Trophoblast cell (in vitro differentiated cells and primary cell): ENCODE measurements at regions not wholly inside any gene's neighbourhood (a gene's known extent, or its start where the extent isn't known, plus 50 kb on each side); places are given as distances from the start of the nearest gene placed in this dataset.

Experiments used
- DNase-seq, 2 donors: peaks; one replicate each; pipeline ENCODE4 v3.0.0-alpha.2; 2016
- H2AFZ ChIP-seq: 2 replicates; pipeline ENCODE4 v1.6.1; 2013; ENCODE audit warnings: low read length, moderate library complexity, mild to moderate bottlenecking; ENCODE audit not compliant: insufficient read depth, poor library complexity
- H2AK5ac ChIP-seq: 2 replicates; pipeline ENCODE4 v1.6.1; 2013; ENCODE audit warnings: mild to moderate bottlenecking, low read length
- H2BK120ac ChIP-seq: 2 replicates; pipeline ENCODE4 v1.6.1; 2013; ENCODE audit warnings: low read length, mild to moderate bottlenecking, moderate library complexity; ENCODE audit not compliant: insufficient read depth, poor library complexity
- H2BK12ac ChIP-seq: 2 replicates; pipeline ENCODE4 v1.6.1; 2013; ENCODE audit warnings: mild to moderate bottlenecking, low read length, moderate library complexity
- H2BK5ac ChIP-seq: 2 replicates; pipeline ENCODE4 v1.6.1; 2013; ENCODE audit warnings: low read length, low read depth, moderate library complexity, mild to moderate bottlenecking; ENCODE audit not compliant: poor library complexity
- H3K14ac ChIP-seq: 2 replicates; pipeline ENCODE4 v1.6.1; 2013; ENCODE audit warnings: mild to moderate bottlenecking, low read length
- H3K18ac ChIP-seq: 2 replicates; pipeline ENCODE4 v1.6.1; 2013; ENCODE audit warnings: mild to moderate bottlenecking, low read length
- H3K23ac ChIP-seq: 2 replicates; pipeline ENCODE4 v1.6.1; 2013; ENCODE audit warnings: low read length
- H3K27ac ChIP-seq: 2 replicates; pipeline ENCODE4 v1.5.1; 2013; ENCODE audit warnings: low read depth, mild to moderate bottlenecking, inconsistent platforms, low read length, moderate library complexity
- H3K27me3 ChIP-seq: 2 replicates; pipeline ENCODE4 v1.6.1; 2013; ENCODE audit warnings: inconsistent platforms, mild to moderate bottlenecking, low read length, moderate library complexity; ENCODE audit not compliant: insufficient read depth
- H3K36me3 ChIP-seq, 2 experiments: 1 replicate in 1 of 2; 2 replicates in 1 of 2; pipeline ENCODE4 v1.6.1; 2013; ENCODE audit warnings: low read length in 2 of 2, mild to moderate bottlenecking in 2 of 2, moderate library complexity in 1 of 2; ENCODE audit not compliant: insufficient read depth in 2 of 2, control insufficient read depth in 1 of 2
- H3K4ac ChIP-seq: 2 replicates; pipeline ENCODE4 v1.6.1; 2013; ENCODE audit warnings: low read depth, mild to moderate bottlenecking, low read length, moderate library complexity
- H3K4me1 ChIP-seq, 2 experiments: 1 replicate in 1 of 2; 2 replicates in 1 of 2; pipeline ENCODE4 v1.6.1; 2013; ENCODE audit warnings: low read length in 2 of 2, mild to moderate bottlenecking in 2 of 2, moderate library complexity in 1 of 2; ENCODE audit not compliant: insufficient read depth in 2 of 2, control insufficient read depth in 1 of 2
- H3K4me2 ChIP-seq: 2 replicates; pipeline ENCODE4 v1.6.1; 2013; ENCODE audit warnings: inconsistent platforms, mild to moderate bottlenecking, low read length, moderate library complexity
- H3K4me3 ChIP-seq: 2 replicates; pipeline ENCODE4 v1.5.1; 2013; ENCODE audit warnings: mild to moderate bottlenecking, low read depth, low read length, inconsistent platforms
- H3K79me1 ChIP-seq: one replicate; pipeline ENCODE4 v1.6.1; 2013; ENCODE audit warnings: low read length
- H3K79me2 ChIP-seq: 2 replicates; pipeline ENCODE4 v1.6.1; 2013; ENCODE audit warnings: low read length, mild to moderate bottlenecking; ENCODE audit not compliant: control insufficient read depth, insufficient read depth, poor library complexity
- H3K9ac ChIP-seq: 2 replicates; pipeline ENCODE4 v1.6.1; 2013; ENCODE audit warnings: mild to moderate bottlenecking, low read length
- H3K9me3 ChIP-seq: 2 replicates; pipeline ENCODE4 v1.6.1; 2013; ENCODE audit warnings: low read depth, mild to moderate bottlenecking, control low read depth, inconsistent platforms, low read length; ENCODE audit not compliant: insufficient read depth
- H4K12ac ChIP-seq: 2 replicates; pipeline ENCODE4 v1.6.1; 2013; ENCODE audit warnings: low read depth, mild to moderate bottlenecking, low read length, moderate library complexity
- H4K8ac ChIP-seq: 2 replicates; pipeline ENCODE4 v1.6.1; 2013; ENCODE audit warnings: low read depth, mild to moderate bottlenecking, low read length, moderate library complexity
- H4K91ac ChIP-seq: one replicate; pipeline ENCODE4 v1.6.1; 2013; ENCODE audit warnings: low read depth, mild to moderate bottlenecking, low read length, moderate library complexity
- WGBS: extraction: QIAGEN DNeasy Blood & Tissue Kit; methylation state at CpG from one replicate; pipeline ENCODE4 v1.1.7; 2013; ENCODE audit warnings: missing lambda C conversion rate; ENCODE audit not compliant: insufficient read length, insufficient coverage; ENCODE audit errors: extremely low coverage; 5-methylcytosine and 5-hydroxymethylcytosine counted together

DNA sequence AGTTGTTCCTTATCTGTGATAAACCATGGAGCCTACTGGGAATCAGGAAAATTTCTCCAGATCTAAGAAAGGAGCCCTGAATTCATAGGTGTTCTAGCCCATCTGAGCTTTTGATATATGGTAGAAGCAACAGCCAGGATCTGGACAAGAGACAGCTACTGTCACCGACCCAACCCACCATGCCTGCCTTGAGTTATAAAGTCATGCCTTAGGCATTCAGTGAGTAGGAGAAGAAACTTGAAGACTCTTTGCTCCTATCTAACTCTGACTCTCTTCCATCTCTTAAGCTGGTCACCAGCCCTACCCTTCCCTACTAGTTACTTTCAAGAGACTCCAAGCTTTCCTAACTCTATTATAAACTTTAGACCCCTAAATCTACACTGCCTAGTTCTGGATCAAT, 83.9 kb upstream of the FAM9B start:
- Histone ChIP-seq H3K36me3 (no peaks in the 10 kb centered on the region), H3K4ac (no peak overlapping the region), H3K14ac (no peak overlapping the region), H2BK120ac (no peak overlapping the region), H3K18ac (no peak overlapping the region), H3K27me3 (no peaks in the 10 kb centered on the region), H2AK5ac (no peak overlapping the region), H3K4me3 (no peak overlapping the region), H3K9me3 (no peaks in the 10 kb centered on the region), H3K23ac (no peak overlapping the region), H2BK5ac (no peak overlapping the region), H3K79me1 (no peaks in the 10 kb centered on the region), H2AFZ (no peak overlapping the region), H3K27ac (no peak overlapping the region), H4K91ac (no peak overlapping the region), H3K9ac (no peak overlapping the region), H4K12ac (no peak overlapping the region), H3K4me1 (no peaks in the 10 kb centered on the region), H3K4me2 (no peak overlapping the region), H2BK12ac (no peak overlapping the region), H3K79me2 (no peaks in the 10 kb centered on the region), H4K8ac (no peak overlapping the region)
- no CpG with 5 or more reads among the region's 1 CpG for WGBS
- peak in 1 of 2 donors; percentile 7 for DNase-seq

DNA sequence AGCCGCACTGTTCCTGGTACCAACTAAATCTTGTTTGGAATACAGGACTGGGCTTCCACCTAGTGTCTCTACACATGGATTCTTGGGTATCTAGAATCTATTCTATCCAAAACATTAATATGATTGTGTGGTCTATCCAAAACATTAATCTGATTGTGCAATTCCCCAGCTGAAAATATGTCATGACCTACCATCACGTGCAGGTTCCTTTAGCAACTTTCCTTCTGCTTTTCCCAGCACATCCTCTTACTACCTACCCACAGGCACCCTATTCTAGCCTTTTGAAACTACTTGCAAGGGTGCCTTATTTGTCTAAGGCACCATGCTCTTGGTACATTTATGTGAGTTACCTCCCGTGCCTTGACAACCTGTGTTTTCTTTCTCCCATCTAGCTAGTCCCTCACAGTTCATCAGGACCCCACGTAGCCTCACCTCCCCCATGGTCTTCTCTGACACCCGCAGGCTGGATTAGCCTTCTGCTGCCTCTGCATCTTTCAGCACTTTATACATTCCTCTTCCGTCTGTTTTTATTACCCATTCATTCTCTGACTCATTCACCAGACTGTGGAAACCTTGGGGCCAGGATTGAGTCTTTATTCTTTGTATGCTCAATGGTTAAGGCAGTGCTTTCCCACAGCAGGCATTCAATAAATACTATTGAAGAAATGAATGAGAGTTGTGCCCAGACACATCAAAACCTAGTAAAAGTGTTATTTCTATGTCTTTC, 88.8 kb upstream of the FAM9B start:
- H2BK12ac ChIP-seq: no peak overlapping the region
- no peak overlapping the region for H4K12ac ChIP-seq
- H3K27me3 ChIP-seq: no peaks in the 10 kb centered on the region
- H3K36me3 ChIP-seq: no peaks in the 10 kb centered on the region
- no peak overlapping the region for H2BK120ac ChIP-seq
- no peak overlapping the region for H3K27ac ChIP-seq
- no peak overlapping the region for H3K4me3 ChIP-seq
- no peak overlapping the region for H4K91ac ChIP-seq
- H2AFZ ChIP-seq: no peak overlapping the region
- H3K14ac ChIP-seq: no peak overlapping the region
- WGBS: no CpG with 5 or more reads among the region's 6 CpGs
- no peak overlapping the region for H3K23ac ChIP-seq
- H3K79me1 ChIP-seq: no peaks in the 10 kb centered on the region
- no peak overlapping the region for H2AK5ac ChIP-seq
- no peaks in the 10 kb centered on the region for H3K9me3 ChIP-seq
- no peak overlapping the region for H3K9ac ChIP-seq
- H2BK5ac ChIP-seq: no peak overlapping the region
- H3K4me1 ChIP-seq: no peaks in the 10 kb centered on the region
- no peak overlapping the region for H3K18ac ChIP-seq
- H3K4ac ChIP-seq: no peak overlapping the region
- H3K4me2 ChIP-seq: no peak overlapping the region
- no peak overlapping the region for H4K8ac ChIP-seq
- no peak for DNase-seq
- H3K79me2 ChIP-seq: no peaks in the 10 kb centered on the region

DNA sequence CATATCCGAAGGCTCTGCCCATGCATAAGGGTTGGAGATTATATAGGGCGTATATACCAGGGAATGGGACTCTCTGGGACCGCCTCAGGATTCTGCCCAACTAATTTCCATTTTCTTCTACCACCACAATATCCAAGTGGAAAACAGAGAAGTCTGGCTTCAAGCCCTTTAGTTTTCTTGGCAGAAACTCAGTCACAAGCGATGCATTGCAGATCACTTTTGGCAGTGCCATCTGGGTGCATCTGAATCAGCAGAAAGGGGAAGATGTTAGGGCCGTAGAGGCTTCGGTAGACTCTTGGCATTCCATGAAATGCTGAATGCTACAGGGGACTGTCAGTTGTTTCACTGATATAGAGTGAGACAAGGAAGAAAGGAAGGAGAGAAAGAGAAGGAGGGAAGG, 94.1 kb upstream of the FAM9B start:
- Histone ChIP-seq H2AFZ (no peak overlapping the region), H3K9ac (no peak overlapping the region), H3K14ac (no peak overlapping the region), H3K79me1 (no peaks in the 10 kb centered on the region), H4K8ac (no peak overlapping the region), H3K4ac (no peak overlapping the region), H3K27ac (no peak overlapping the region), H3K23ac (no peak overlapping the region), H2BK12ac (no peak overlapping the region), H3K18ac (no peak overlapping the region), H2BK5ac (no peak overlapping the region), H3K4me2 (no peak overlapping the region), H2BK120ac (no peak overlapping the region), H2AK5ac (no peak overlapping the region), H4K12ac (no peak overlapping the region), H3K36me3 (no peaks in the 10 kb centered on the region), H3K4me1 (no peaks in the 10 kb centered on the region), H3K9me3 (no peaks in the 10 kb centered on the region), H3K4me3 (no peak overlapping the region), H4K91ac (no peak overlapping the region), H3K79me2 (no peaks in the 10 kb centered on the region), H3K27me3 (no peaks in the 10 kb centered on the region)
- no CpG with 5 or more reads among the region's 6 CpGs for WGBS
- DNase-seq: no peak

DNA sequence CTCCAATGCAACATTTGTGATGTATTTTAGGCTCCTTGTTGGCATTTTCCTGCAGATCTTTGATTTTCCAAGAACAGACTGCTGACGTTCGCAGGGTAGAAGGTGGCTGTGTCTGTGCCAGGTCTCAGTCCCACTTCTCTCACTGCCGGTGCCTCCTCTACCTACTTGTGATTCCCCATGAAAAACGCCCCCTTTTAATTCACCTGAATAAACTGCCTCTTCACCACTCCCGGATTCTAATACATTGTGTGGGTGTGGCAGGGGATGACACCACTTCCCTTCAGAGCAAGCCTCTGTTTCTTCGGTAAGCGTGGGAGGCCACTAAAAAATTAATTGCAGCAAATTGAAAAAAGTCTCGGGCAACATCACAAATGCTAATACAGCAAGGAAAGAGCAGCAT, 96.1 kb upstream of the FAM9B start:
- Histone ChIP-seq H3K4me3 (no peak overlapping the region), H3K27me3 (no peaks in the 10 kb centered on the region)

More for the DNA sequence above, 96.1 kb upstream of the FAM9B start:
- Histone ChIP-seq H2BK120ac (no peak overlapping the region), H3K18ac (no peak overlapping the region), H4K8ac (no peak overlapping the region), H3K9me3 (no peaks in the 10 kb centered on the region), H2BK5ac (no peak overlapping the region), H3K14ac (no peak overlapping the region), H4K91ac (no peak overlapping the region), H4K12ac (no peak overlapping the region), H3K23ac (no peak overlapping the region), H3K79me1 (no peaks in the 10 kb centered on the region), H3K9ac (no peak overlapping the region), H3K36me3 (no peaks in the 10 kb centered on the region), H3K4me2 (no peak overlapping the region), H3K27ac (no peak overlapping the region), H3K4me1 (no peaks in the 10 kb centered on the region), H2AK5ac (no peak overlapping the region), H2AFZ (no peak overlapping the region), H3K4ac (no peak overlapping the region), H2BK12ac (no peak overlapping the region), H3K79me2 (no peaks in the 10 kb centered on the region)
- no peak for DNase-seq
- WGBS: no CpG with 5 or more reads among the region's 8 CpGs
